Astrocyte of the cerebellum (primary cell): ENCODE measurements at regions not wholly inside any gene's neighbourhood (a gene's known extent, or its start where the extent isn't known, plus 50 kb on each side); places are given as distances from the start of the nearest gene placed in this dataset.

Source experiments
- DNase-seq: peaks from one replicate; pipeline ENCODE4 v3.0.0-alpha.2; 2011; ENCODE audit warnings: low read depth
- H3K4me3 ChIP-seq: 2 replicates; pipeline ENCODE4 v1.5.1; 2011; ENCODE audit warnings: mild to moderate bottlenecking, low read depth, low read length, moderate library complexity
- in situ Hi-C: cut with HindIII; loops from 2 replicates; pipeline ENCODE4 v1.10.0; 2017; ENCODE audit warnings: low sequenced_read_pairs
- TF ChIP-seq, protein P1 (sequence below): IDR thresholded peaks from 2 replicates; pipeline ENCODE4 v1.5.1; 2012; ENCODE audit warnings: low read length, low read depth, moderate library complexity, mild to moderate bottlenecking; ENCODE audit errors: missing control alignments

DNA sequence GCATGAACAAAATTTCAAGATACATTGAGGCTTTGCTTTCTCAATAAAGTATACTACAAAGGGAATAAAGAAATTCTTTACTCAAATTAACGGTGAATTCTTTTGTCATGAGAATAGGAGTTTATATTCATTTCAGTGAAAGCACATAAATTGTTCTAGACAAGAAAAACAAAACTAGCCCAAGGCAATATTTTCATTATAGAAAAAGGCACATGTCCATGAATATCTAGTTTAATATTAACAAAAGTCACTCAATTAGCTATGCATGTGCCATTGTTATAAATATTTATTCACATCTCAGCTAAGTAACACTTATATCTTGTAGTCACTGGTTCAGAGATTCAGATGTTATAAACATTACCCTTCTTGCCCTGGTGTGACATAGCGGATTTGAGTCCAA lies 369.3 kb downstream of the GPATCH2 start:
- in situ Hi-C loops, result no loop called here
- TF ChIP-seq, protein P1, sequence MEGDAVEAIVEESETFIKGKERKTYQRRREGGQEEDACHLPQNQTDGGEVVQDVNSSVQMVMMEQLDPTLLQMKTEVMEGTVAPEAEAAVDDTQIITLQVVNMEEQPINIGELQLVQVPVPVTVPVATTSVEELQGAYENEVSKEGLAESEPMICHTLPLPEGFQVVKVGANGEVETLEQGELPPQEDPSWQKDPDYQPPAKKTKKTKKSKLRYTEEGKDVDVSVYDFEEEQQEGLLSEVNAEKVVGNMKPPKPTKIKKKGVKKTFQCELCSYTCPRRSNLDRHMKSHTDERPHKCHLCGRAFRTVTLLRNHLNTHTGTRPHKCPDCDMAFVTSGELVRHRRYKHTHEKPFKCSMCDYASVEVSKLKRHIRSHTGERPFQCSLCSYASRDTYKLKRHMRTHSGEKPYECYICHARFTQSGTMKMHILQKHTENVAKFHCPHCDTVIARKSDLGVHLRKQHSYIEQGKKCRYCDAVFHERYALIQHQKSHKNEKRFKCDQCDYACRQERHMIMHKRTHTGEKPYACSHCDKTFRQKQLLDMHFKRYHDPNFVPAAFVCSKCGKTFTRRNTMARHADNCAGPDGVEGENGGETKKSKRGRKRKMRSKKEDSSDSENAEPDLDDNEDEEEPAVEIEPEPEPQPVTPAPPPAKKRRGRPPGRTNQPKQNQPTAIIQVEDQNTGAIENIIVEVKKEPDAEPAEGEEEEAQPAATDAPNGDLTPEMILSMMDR, result no peak
- DNase-seq, result no peak
- no peak overlapping the region for H3K4me3 ChIP-seq

DNA sequence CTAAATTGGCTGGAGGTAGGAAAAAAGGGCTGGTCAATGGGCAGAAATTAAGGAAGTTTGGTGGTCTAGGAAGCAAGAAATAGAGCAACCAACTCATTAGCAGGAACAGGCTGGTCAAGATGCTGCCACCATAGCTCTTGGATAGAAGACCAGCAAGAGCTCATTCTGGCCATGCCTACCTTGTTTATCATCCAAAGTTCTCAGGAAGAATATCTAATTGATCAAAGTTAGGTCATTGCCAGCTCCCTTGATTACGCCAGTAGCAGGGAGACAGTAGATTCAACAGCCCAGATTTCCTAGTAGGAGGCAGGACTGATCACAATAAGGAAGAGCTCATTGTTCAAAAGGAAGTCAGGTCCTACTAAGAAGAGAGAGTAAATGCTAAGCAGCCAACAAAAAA lies 370.2 kb downstream of the GPATCH2 start:
- in situ Hi-C loops, result no loop called here
- no peak overlapping the region for H3K4me3 ChIP-seq
- TF ChIP-seq, protein P1, result no peak
- no peak for DNase-seq

DNA sequence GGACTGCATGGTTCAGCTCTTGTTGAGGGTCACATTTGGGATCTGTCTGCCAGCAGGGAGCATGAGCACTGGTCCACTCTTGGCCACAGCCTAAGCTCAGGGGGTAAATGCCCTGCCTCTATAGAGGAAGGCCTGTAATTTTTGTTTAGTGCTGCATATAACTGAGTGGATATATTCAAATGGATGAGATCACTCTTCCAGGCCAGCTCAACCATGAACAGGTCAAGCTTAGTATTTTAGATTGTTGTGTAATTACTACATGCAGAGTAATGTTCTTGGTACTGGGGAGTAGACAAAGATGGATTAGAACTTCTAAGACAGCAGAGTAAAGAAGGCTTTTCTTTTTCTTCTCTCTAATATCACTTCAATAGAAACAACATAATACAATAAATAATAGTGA lies 376.9 kb downstream of the GPATCH2 start:
- TF ChIP-seq, protein P1, result no peak
- in situ Hi-C loops, result no loop called here

DNA sequence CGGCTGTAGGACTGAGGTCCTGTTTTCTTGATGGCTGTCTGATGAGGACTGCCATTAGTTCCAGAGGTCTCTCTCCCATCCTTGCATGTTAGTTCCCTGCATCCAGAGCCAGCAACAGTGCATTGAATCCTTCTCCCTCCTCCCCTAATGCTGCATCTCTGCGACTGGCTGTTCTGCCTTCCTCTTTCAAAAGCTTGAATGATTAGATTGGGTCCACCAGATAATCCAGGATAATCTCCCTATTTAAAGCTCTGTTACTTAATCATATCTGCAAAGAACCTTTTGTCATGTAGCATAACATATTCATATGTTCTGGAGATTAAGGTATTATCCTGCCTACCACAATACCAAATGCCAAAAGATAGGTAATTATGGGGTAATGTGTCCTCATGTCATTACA lies 377.5 kb downstream of the GPATCH2 start:
- TF ChIP-seq, protein P1, result no peak
- DNase-seq, result no peak
- no peak overlapping the region for H3K4me3 ChIP-seq
- in situ Hi-C loops, result no loop called here

More for the DNA sequence above, 376.9 kb downstream of the GPATCH2 start:
- DNase-seq, result no peak
- H3K4me3 ChIP-seq, result no peak overlapping the region

DNA sequence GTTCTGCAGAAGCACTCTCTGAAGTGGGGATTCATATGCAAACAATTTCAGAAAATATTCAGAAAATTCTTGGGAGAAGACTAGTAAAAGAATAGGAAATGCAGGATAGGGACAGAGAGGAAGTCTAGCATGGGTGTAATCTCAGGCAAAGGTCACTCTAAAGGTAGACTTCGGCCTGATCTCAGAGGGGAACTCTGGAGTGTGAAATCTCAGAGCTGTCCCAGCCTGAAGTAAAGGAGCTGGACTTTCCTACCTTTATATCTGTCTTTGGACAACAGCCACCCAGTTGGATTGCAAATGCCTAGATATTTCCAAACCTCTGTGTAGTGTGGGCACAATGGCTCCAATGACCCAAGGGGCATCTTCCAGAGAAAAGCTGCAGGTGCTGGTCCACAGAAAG lies 379.8 kb downstream of the GPATCH2 start:
- in situ Hi-C loops, result no loop called here
- no peak overlapping the region for H3K4me3 ChIP-seq
- DNase-seq, result no peak
- TF ChIP-seq, protein P1, result no peak

DNA sequence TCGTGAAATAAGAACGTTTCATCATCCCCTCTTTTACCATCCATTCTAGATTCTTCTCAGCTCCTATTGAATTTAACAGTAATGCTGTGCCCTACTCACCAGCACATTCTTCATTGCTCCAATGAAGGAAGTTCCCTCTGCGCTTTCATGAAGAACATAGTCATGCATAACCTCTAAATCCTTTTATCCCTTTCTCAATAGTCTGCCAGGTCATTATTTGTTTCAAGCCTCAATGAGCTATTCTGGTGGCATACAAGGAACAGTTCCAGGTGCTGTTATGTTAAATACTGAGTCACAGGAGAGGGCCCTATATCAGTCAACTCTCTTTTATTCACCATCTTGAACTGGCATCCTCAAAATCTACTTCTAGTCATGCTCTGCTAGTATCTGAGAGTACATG lies 381.0 kb downstream of the GPATCH2 start:
- in situ Hi-C loops, result no loop called here
- TF ChIP-seq, protein P1, result no peak
- H3K4me3 ChIP-seq, result no peak overlapping the region
- no peak for DNase-seq

DNA sequence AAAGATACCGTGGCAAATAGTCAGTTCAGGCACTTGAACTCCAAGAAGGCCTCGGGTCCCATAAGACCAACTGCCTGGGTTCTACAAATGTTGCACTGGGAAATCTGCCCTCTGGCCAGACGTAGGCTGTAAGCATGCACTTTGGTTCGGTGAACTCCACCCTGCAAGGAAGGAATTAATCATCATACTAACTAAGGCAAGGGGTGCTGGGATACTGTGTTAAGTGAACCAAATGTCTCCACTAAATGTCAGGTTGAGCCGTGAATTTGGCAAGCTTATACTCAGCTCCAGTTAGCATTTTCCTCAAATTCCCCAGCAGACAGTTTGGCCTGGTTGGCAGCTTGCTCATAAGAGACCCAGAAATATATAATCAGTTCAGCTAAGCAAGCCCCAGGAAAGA lies 385.9 kb downstream of the GPATCH2 start:
- TF ChIP-seq, protein P1, result no peak
- in situ Hi-C loops, result no loop called here
- H3K4me3 ChIP-seq, result no peak overlapping the region
- no peak for DNase-seq
